Neutrophil (primary cell): ENCODE measurements at regions not wholly inside any gene's neighbourhood (a gene's known extent, or its start where the extent isn't known, plus 50 kb on each side); places are given as distances from the start of the nearest gene placed in this dataset.
"Not testable (repeated sequence)": the region's sequence is repeated elsewhere in the genome, so short reads cannot be mapped to it uniquely, and the experiment has no call there.

Source experiments
- H3K27ac ChIP-seq: fragments of 200-600 bp; sonication (generic); 2 replicates; pipeline ENCODE4 v1.5.1; 2016; ENCODE audit warnings: mild to moderate bottlenecking, moderate library complexity
- H3K27me3 ChIP-seq: fragments of 200-600 bp; sonication (generic); 2 replicates; pipeline ENCODE4 v1.6.0; 2016; ENCODE audit warnings: mild to moderate bottlenecking
- H3K36me3 ChIP-seq: fragments of 200-600 bp; sonication (generic); 2 replicates; pipeline ENCODE4 v1.5.1; 2017
- H3K4me1 ChIP-seq, 2 experiments: fragments of 200-600 bp in 1 of 2; sonication (generic) in 1 of 2; 1 replicate in 1 of 2; 2 replicates in 1 of 2; pipeline versions ENCODE4 v1.5.1 to v1.6.1; 2013 to 2016; ENCODE audit warnings: low read depth in 1 of 2, low read length in 1 of 2, mild to moderate bottlenecking in 1 of 2, moderate library complexity in 1 of 2; ENCODE audit not compliant: control insufficient read depth in 1 of 2, insufficient read depth in 1 of 2
- H3K4me3 ChIP-seq, 2 experiments: fragments of 200-600 bp in 1 of 2; sonication (generic) in 1 of 2; 1 replicate in 1 of 2; 2 replicates in 1 of 2; pipeline ENCODE4 v1.5.1; 2013 to 2016; ENCODE audit warnings: low read depth in 1 of 2, low read length in 1 of 2, mild to moderate bottlenecking in 1 of 2, moderate library complexity in 1 of 2
- H3K9me3 ChIP-seq: fragments of 200-600 bp; sonication (generic); 2 replicates; pipeline ENCODE4 v1.5.1; 2016
- CTCF ChIP-seq: fragments of 200-600 bp; sonication (generic); IDR thresholded peaks from 2 replicates; pipeline ENCODE4 v1.5.1; 2016; ENCODE audit warnings: antibody characterized with exemption

- no peak for TF ChIP-seq CTCF
- peaks cover 0 to 7% of the 10 kb centered on the region in 2 experiments for H3K4me1 ChIP-seq
- no peak overlapping the region for H3K27ac ChIP-seq
- no peak overlapping the region for H3K4me3 ChIP-seq
- no peaks in the 10 kb centered on the region for H3K9me3 ChIP-seq
- no peaks in the 10 kb centered on the region for H3K27me3 ChIP-seq
- no peaks in the 10 kb centered on the region for H3K36me3 ChIP-seq
These were observed 251.6 kb upstream of the PTGER4 start for GRCh38 chr5:40428126-40428525.

GRCh38 chr5:40417046-40417810 is 262.5 kb upstream of the PTGER4 start:
- not testable (repeated sequence) for H3K9me3 ChIP-seq, H3K36me3 ChIP-seq, H3K27ac ChIP-seq, H3K4me3 ChIP-seq, H3K4me1 ChIP-seq, H3K27me3 ChIP-seq

GRCh38 chr5:40416588-40416987 is 263.1 kb upstream of the PTGER4 start:
- Histone ChIP-seq H3K27me3 (no peaks in the 10 kb centered on the region), H3K4me1 (peaks cover 9 to 10% of the 10 kb centered on the region in 2 experiments), H3K36me3 (no peaks in the 10 kb centered on the region), H3K9me3 (no peaks in the 10 kb centered on the region), H3K27ac (no peak overlapping the region), H3K4me3 (no peak overlapping the region)
- TF ChIP-seq CTCF = no peak

- no peaks in the 10 kb centered on the region for H3K27me3 ChIP-seq
- no peak for TF ChIP-seq CTCF
These were observed 263.6 kb upstream of the PTGER4 start for GRCh38 chr5:40416098-40416497.

GRCh38 chr5:40414922-40415321 is 264.8 kb upstream of the PTGER4 start:
- Histone ChIP-seq H3K27me3 (no peaks in the 10 kb centered on the region), H3K4me1 (peaks cover 25 to 27% of the 10 kb centered on the region in 2 experiments), H3K27ac (no peak overlapping the region), H3K9me3 (no peaks in the 10 kb centered on the region), H3K36me3 (no peaks in the 10 kb centered on the region), H3K4me3 (no peak overlapping the region)
- no peak for TF ChIP-seq CTCF

More at GRCh38 chr5:40416098-40416497, 263.6 kb upstream of the PTGER4 start:
- Histone ChIP-seq H3K4me1 (peaks cover 14 to 15% of the 10 kb centered on the region in 2 experiments), H3K4me3 (no peak overlapping the region), H3K9me3 (no peaks in the 10 kb centered on the region), H3K27ac (no peak overlapping the region), H3K36me3 (no peaks in the 10 kb centered on the region)

GRCh38 chr5:40413743-40414142 is 266.0 kb upstream of the PTGER4 start:
- Histone ChIP-seq H3K9me3 (no peaks in the 10 kb centered on the region), H3K4me3 (no peak overlapping the region), H3K36me3 (no peaks in the 10 kb centered on the region), H3K27me3 (no peaks in the 10 kb centered on the region), H3K4me1 (peaks cover 37 to 38% of the 10 kb centered on the region in 2 experiments), H3K27ac (no peak overlapping the region)
- no peak for TF ChIP-seq CTCF
